ENCODE measurements at regions not wholly inside any gene's neighbourhood (a gene's known extent, or its start where the extent isn't known, plus 50 kb on each side); places are given as distances from the start of the nearest gene placed in this dataset.

- Mint-ChIP-seq H3K4me3 (ENCODE audit: unreplicated experiment) (no peak overlapping the region), H3K27me3 (ENCODE audit: unreplicated experiment) (no peaks in the 10 kb centered on the region), H3K36me3 (ENCODE audit: low read depth, unreplicated experiment) (no peaks in the 10 kb centered on the region), H3K4me1 (ENCODE audit: unreplicated experiment) (no peaks in the 10 kb centered on the region), H3K27ac (ENCODE audit: unreplicated experiment) (no peak overlapping the region), H3K9me3 (ENCODE audit: unreplicated experiment) (no peaks in the 10 kb centered on the region)
- DNase-seq (ENCODE audit: low spot score), result no peak
- no peak for TF ChIP-seq CTCF (IDR thresholded peaks at IDR 0.05; ENCODE audit: unreplicated experiment)
These were observed 248.0 kb upstream of the NPY start for GRCh38 chr7:24036033-24036412.

GRCh38 chr7:24038993-24039392 lies 245.0 kb upstream of the NPY start:
- H3K27me3 Mint-ChIP-seq (ENCODE audit: unreplicated experiment), result no peaks in the 10 kb centered on the region
- H3K4me3 Mint-ChIP-seq (ENCODE audit: unreplicated experiment), result no peak overlapping the region
- H3K27ac Mint-ChIP-seq (ENCODE audit: unreplicated experiment), result no peak overlapping the region
- no peak for DNase-seq (ENCODE audit: low spot score)
- H3K36me3 Mint-ChIP-seq (ENCODE audit: low read depth, unreplicated experiment), result no peaks in the 10 kb centered on the region
- H3K4me1 Mint-ChIP-seq (ENCODE audit: unreplicated experiment), result no peaks in the 10 kb centered on the region
- no peak for TF ChIP-seq CTCF (IDR thresholded peaks at IDR 0.05; ENCODE audit: unreplicated experiment)
- H3K9me3 Mint-ChIP-seq (ENCODE audit: unreplicated experiment), result no peaks in the 10 kb centered on the region

- no peaks in the 10 kb centered on the region for H3K27me3 Mint-ChIP-seq (ENCODE audit: unreplicated experiment)
- no peak overlapping the region for H3K4me3 Mint-ChIP-seq (ENCODE audit: unreplicated experiment)
- no peaks in the 10 kb centered on the region for H3K4me1 Mint-ChIP-seq (ENCODE audit: unreplicated experiment)
- no peaks in the 10 kb centered on the region for H3K9me3 Mint-ChIP-seq (ENCODE audit: unreplicated experiment)
- H3K36me3 Mint-ChIP-seq (ENCODE audit: low read depth, unreplicated experiment), result no peaks in the 10 kb centered on the region
- no peak overlapping the region for H3K27ac Mint-ChIP-seq (ENCODE audit: unreplicated experiment)
- no peak for DNase-seq (ENCODE audit: low spot score)
- no peak for TF ChIP-seq CTCF (IDR thresholded peaks at IDR 0.05; ENCODE audit: unreplicated experiment)
These were observed 243.9 kb upstream of the NPY start for GRCh38 chr7:24039991-24040624.

GRCh38 chr7:24042028-24042427 lies 242.0 kb upstream of the NPY start:
- no peak overlapping the region for H3K27ac Mint-ChIP-seq (ENCODE audit: unreplicated experiment)
- H3K4me3 Mint-ChIP-seq (ENCODE audit: unreplicated experiment), result no peak overlapping the region
- no peaks in the 10 kb centered on the region for H3K4me1 Mint-ChIP-seq (ENCODE audit: unreplicated experiment)
- no peaks in the 10 kb centered on the region for H3K9me3 Mint-ChIP-seq (ENCODE audit: unreplicated experiment)
- H3K27me3 Mint-ChIP-seq (ENCODE audit: unreplicated experiment), result no peaks in the 10 kb centered on the region
- no peak for DNase-seq (ENCODE audit: low spot score)
- no peaks in the 10 kb centered on the region for H3K36me3 Mint-ChIP-seq (ENCODE audit: low read depth, unreplicated experiment)
- TF ChIP-seq CTCF (IDR thresholded peaks at IDR 0.05; ENCODE audit: unreplicated experiment), result no peak

GRCh38 chr7:24049296-24049695 lies 234.7 kb upstream of the NPY start:
- Mint-ChIP-seq H3K4me1 (ENCODE audit: unreplicated experiment) (no peaks in the 10 kb centered on the region), H3K9me3 (ENCODE audit: unreplicated experiment) (no peaks in the 10 kb centered on the region), H3K4me3 (ENCODE audit: unreplicated experiment) (no peak overlapping the region), H3K36me3 (ENCODE audit: low read depth, unreplicated experiment) (no peaks in the 10 kb centered on the region), H3K27ac (ENCODE audit: unreplicated experiment) (no peak overlapping the region), H3K27me3 (ENCODE audit: unreplicated experiment) (no peaks in the 10 kb centered on the region)
- DNase-seq (ENCODE audit: low spot score), result no peak
- no peak for TF ChIP-seq CTCF (IDR thresholded peaks at IDR 0.05; ENCODE audit: unreplicated experiment)
